Limb (tissue), 2 donors: ENCODE measurements at regions not wholly inside any gene's neighbourhood (a gene's known extent, or its start where the extent isn't known, plus 50 kb on each side); places are given as distances from the start of the nearest gene placed in this dataset.
"Not testable (repeated sequence)": the region's sequence is repeated elsewhere in the genome, so short reads cannot be mapped to it uniquely, and the experiment has no call there.

ENCODE experiments used
- DNase-seq, 2 donors: peaks; one replicate each; pipeline ENCODE4 v3.0.0-alpha.2; 2016; ENCODE audit errors: extremely low spot score in 2 of 2

GRCh38 chr2:57417007-57417406 lies 629.6 kb upstream of the VRK2 start:
- DNase-seq, result no peak

- DNase-seq, result not testable (repeated sequence)
Observed at GRCh38 chr2:57418859-57419346, 627.7 kb upstream of the VRK2 start.

- DNase-seq, result no peak
Observed at GRCh38 chr2:57429831-57430230, 616.8 kb upstream of the VRK2 start.

GRCh38 chr2:57432528-57432927 lies 614.1 kb upstream of the VRK2 start:
- DNase-seq, result no peak

GRCh38 chr2:57434441-57434840 lies 612.2 kb upstream of the VRK2 start:
- DNase-seq, result no peak

GRCh38 chr2:57434972-57435371 lies 611.6 kb upstream of the VRK2 start:
- no peak for DNase-seq

- DNase-seq, result no peak
Observed at GRCh38 chr2:57437077-57437476, 609.5 kb upstream of the VRK2 start.

- DNase-seq, result no peak
Observed at GRCh38 chr2:57440437-57440836, 606.2 kb upstream of the VRK2 start.

GRCh38 chr2:57443086-57443485 lies 603.5 kb upstream of the VRK2 start:
- no peak for DNase-seq

- no peak for DNase-seq
Observed at GRCh38 chr2:57443973-57444521, 602.6 kb upstream of the VRK2 start.

- DNase-seq, result no peak
Observed at GRCh38 chr2:57444752-57445430, 601.7 kb upstream of the VRK2 start.

GRCh38 chr2:57448816-57449215 lies 597.8 kb upstream of the VRK2 start:
- DNase-seq, result no peak

- DNase-seq, result no peak
Observed at GRCh38 chr2:57450170-57450569, 596.4 kb upstream of the VRK2 start.

- no peak for DNase-seq
Observed at GRCh38 chr2:57452634-57453033, 594.0 kb upstream of the VRK2 start.

GRCh38 chr2:57453945-57454344 lies 592.7 kb upstream of the VRK2 start:
- DNase-seq, result no peak

- DNase-seq, result no peak
Observed at GRCh38 chr2:57460396-57461276, 586.0 kb upstream of the VRK2 start.

GRCh38 chr2:57461624-57462023 lies 585.0 kb upstream of the VRK2 start:
- no peak for DNase-seq

GRCh38 chr2:57465067-57465466 lies 581.5 kb upstream of the VRK2 start:
- no peak for DNase-seq

- no peak for DNase-seq
Observed at GRCh38 chr2:57465967-57466366, 580.6 kb upstream of the VRK2 start.

GRCh38 chr2:57475391-57475790 lies 571.2 kb upstream of the VRK2 start:
- no peak for DNase-seq

GRCh38 chr2:57479981-57480380 lies 566.6 kb upstream of the VRK2 start:
- DNase-seq, result no peak

GRCh38 chr2:57488061-57488460 lies 558.5 kb upstream of the VRK2 start:
- no peak for DNase-seq
